T-helper 17 cell (primary cell): ENCODE measurements at regions not wholly inside any gene's neighbourhood (a gene's known extent, or its start where the extent isn't known, plus 50 kb on each side); places are given as distances from the start of the nearest gene placed in this dataset.
A peak's percentile ranks its signal among the peaks of the same experiment; 100 is the strongest.

Experiments
- ATAC-seq: fragments of 150-1000 bp; cut with Tn5 transposase; 2 replicates; pipeline ENCODE4 v1.10.0; 2021; ENCODE audit warnings: mild to moderate bottlenecking, moderate library complexity
- DNase-seq, 3 donors: peaks; one replicate each; pipeline versions ENCODE4 v3.0.0 to v3.0.0-alpha.2; 2020 to 2021
- H3K9me3 ChIP-seq: one replicate; pipeline ENCODE4 v1.7.0; 2013; ENCODE audit warnings: low read length, mild to moderate bottlenecking; ENCODE audit not compliant: control insufficient read depth, poor library complexity, severe bottlenecking
- H3K27ac Mint-ChIP-seq: one replicate; pipeline ENCODE4 v1.8.0; 2022; ENCODE audit warnings: mild to moderate bottlenecking, moderate library complexity, mixed read lengths
- H3K27me3 Mint-ChIP-seq: one replicate; pipeline ENCODE4 v1.8.0; 2022; ENCODE audit warnings: mixed read lengths
- H3K36me3 Mint-ChIP-seq: one replicate; pipeline ENCODE4 v1.8.0; 2022; ENCODE audit warnings: low read depth, mixed read lengths
- H3K4me1 Mint-ChIP-seq: one replicate; pipeline ENCODE4 v1.8.0; 2022; ENCODE audit warnings: mild to moderate bottlenecking, mixed read lengths
- H3K4me3 Mint-ChIP-seq: one replicate; pipeline ENCODE4 v1.8.0; 2022; ENCODE audit warnings: mild to moderate bottlenecking, moderate library complexity, mixed read lengths

DNA sequence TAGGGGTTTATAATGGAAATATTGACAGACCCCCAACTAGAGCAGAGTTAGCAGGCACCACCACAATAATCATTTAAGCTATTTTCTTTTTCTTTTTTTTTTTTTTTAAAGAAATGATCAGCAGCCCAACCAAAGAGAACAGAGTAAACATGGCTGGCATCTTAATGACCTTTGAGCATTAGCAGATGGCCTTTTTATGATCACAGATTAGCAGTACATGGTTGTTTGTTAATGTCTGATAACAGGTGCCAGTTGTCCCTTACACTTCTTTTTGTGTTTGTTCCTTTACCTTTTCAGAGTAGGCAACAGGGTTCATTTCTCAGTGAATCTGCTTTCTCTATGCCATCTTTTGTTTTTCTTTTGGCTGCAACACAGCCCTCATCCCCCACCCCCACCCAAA is 747.0 kb downstream of the BCL11A start:
- no peak overlapping the region for H3K27ac Mint-ChIP-seq
- DNase-seq (no peak), ATAC-seq (no peak)
- no peak overlapping the region for H3K4me3 Mint-ChIP-seq
- no peaks in the 10 kb centered on the region for H3K9me3 ChIP-seq
- H3K27me3 Mint-ChIP-seq: no peaks in the 10 kb centered on the region
- H3K4me1 Mint-ChIP-seq: no peaks in the 10 kb centered on the region
- H3K36me3 Mint-ChIP-seq: no peaks in the 10 kb centered on the region

DNA sequence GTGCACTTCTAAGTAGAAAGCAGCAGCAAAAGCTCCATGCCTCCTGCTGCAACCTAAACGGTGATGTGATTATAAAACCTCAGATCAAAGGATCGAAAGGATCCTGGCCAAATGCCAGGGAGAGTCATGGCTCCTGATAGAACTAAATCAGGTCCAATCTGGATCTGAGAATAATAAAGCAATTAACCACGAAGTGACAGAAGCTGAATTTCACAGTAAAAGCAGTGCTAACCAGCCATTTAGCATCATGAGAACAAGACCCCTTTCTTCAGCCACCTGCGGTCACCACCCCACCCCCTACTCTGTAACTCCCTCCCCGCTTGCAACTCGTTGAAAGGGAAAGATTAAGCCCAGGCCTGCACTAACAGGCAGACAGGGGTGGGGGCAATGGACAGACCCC is 748.7 kb downstream of the BCL11A start:
- H3K9me3 ChIP-seq: no peaks in the 10 kb centered on the region
- Mint-ChIP-seq H3K27me3 (no peaks in the 10 kb centered on the region), H3K4me1 (no peaks in the 10 kb centered on the region), H3K27ac (no peak overlapping the region), H3K4me3 (no peak overlapping the region), H3K36me3 (no peaks in the 10 kb centered on the region)
- ATAC-seq: no peak
- no peak for DNase-seq

DNA sequence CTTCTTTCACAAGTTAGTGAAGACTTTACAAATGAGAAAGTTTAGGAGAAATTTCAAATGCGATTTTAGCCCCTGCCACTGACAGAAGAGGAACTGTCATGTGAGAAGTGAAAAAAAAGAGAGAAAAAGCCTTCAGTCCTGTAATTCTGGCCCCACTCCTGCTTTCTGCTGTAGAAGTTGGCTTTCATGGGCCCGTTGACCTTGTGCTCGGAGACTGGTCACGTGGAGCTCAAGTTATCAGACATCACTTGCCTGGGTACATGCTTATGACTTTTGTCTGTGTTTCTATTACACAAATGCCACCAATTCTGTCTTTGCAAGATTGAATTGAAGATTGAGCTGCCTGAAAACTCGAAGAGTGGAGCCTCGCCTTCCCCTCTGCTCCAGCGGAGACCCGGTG is 749.9 kb downstream of the BCL11A start:
- H3K27ac Mint-ChIP-seq: no peak overlapping the region
- H3K27me3 Mint-ChIP-seq: no peaks in the 10 kb centered on the region
- no peaks in the 10 kb centered on the region for H3K36me3 Mint-ChIP-seq
- ATAC-seq (no peak), DNase-seq (no peak)
- no peaks in the 10 kb centered on the region for H3K9me3 ChIP-seq
- no peaks in the 10 kb centered on the region for H3K4me1 Mint-ChIP-seq
- H3K4me3 Mint-ChIP-seq: peak overlapping the region; percentile 4

DNA sequence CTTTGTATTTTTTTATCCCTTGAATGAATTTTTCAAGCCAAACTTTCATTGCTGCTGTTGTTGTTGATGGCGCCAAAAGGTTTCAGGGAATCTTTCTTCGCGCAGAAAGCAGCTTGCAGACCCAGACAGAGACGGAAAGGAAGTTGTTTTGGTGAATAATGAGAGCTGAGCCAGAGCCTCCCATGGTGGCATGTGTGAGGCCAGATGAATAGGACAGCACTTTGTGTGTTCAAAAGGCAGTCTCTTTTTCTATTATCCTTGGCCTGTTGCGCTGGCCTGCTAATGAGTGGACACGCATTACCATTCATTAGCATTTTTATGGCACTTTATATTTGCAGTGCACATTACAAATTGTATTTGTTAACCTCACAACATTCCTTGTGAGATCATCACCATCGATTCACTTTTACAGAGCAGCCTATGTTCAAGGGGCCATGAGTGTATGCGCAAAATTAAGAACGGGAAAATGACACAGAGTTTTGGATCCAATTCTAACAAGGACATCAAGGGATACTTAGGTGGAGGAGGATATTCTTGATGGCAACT is 754.7 kb downstream of the BCL11A start:
- Mint-ChIP-seq H3K4me1 (no peaks in the 10 kb centered on the region), H3K27me3 (no peaks in the 10 kb centered on the region), H3K36me3 (no peaks in the 10 kb centered on the region), H3K27ac (no peak overlapping the region), H3K4me3 (no peak overlapping the region)
- DNase-seq (no peak), ATAC-seq (no peak)
- no peaks in the 10 kb centered on the region for H3K9me3 ChIP-seq

DNA sequence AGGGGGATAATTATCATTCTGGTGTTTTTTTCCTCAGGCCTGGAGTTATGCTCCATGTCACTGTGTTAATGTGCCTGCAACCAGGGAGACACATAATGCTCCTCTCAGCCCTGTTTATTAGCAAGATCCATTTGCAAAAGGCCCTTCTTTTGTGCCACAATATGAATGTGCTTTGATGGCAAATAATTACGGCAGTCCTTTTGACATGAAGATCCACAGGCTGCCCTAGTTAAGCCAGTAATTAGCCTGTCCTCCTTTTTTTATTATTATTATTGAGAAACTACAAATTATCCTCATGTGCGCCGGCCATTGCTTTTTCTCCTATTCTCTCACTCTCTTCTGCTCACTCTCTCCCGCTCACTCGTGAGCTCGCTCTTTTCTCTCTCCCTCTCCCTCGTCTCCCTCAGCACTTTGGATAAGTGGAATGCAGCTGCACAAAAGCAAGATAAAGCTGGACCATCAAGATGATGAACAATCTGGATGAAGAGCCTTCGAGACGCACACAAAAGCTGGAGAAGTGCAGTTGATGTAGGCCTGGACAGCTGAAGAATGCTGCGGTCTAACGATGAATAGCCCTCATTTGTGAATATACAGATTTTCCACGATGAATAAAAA is 762.3 kb downstream of the BCL11A start:
- Mint-ChIP-seq H3K27me3 (no peaks in the 10 kb centered on the region), H3K4me3 (no peak overlapping the region), H3K4me1 (no peaks in the 10 kb centered on the region), H3K36me3 (no peaks in the 10 kb centered on the region), H3K27ac (no peak overlapping the region)
- ATAC-seq (no peak), DNase-seq (no peak)
- H3K9me3 ChIP-seq: no peaks in the 10 kb centered on the region

DNA sequence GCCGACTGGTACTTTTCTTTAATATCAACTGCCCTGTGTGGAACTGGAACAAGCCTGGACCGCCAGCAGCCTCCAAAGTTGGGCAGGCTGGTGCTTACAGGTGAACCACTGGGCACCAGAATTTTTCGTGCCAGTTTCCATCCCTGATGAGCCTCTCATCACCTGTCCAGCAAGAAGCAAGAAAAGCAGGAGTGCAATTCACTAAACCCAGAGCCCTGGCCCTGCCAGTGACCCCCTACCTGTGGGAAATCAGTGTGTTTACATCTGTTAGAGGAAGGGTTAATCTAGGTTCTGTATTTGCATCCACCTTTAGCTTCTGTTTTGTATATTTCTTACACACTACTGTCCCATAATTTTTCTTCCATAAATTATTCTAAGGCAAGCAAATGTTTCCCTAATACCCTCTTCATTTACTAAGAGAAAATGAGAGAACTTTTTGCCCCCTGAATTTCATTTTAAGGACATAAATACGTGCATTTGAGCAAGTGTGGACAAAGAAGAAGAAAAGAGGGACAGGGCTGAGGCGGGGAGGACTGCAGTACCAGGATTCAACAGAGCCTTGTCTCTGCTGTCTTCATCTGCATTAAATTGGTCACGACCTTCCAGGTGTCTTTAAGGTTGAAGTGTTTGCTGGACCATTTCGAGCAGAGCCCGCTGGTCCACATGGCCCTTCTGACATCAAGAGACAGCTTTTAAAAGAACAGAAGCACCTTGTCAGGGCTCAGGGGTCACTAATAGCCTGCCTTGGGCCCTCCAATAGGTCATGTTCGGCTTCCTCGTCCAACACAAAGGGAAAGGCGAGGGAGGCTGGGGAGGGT is 763.1 kb downstream of the BCL11A start:
- H3K27ac Mint-ChIP-seq: no peak overlapping the region
- no peak overlapping the region for H3K4me3 Mint-ChIP-seq
- H3K4me1 Mint-ChIP-seq: no peaks in the 10 kb centered on the region
- no peaks in the 10 kb centered on the region for H3K27me3 Mint-ChIP-seq
- ATAC-seq: no peak
- DNase-seq: no peak
- H3K36me3 Mint-ChIP-seq: no peaks in the 10 kb centered on the region
- H3K9me3 ChIP-seq: no peaks in the 10 kb centered on the region

DNA sequence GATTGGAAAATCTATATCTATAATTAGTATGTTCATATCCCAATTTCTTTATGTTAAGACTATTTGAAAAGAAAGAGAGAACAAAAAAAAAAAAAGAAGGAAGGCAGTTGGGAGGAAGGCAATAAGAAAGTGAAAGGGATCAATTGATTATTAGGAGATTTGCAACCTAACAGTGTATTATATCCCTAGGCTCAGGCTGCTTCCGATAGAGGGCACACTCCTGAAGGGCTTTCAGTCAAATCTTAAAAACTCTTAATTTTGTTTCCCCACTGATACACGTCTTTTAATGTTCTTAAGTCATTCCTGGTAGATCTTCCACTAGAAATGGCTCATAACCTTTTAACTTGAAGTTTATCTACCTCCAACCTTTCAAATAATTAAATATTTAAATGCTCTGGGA is 763.9 kb downstream of the BCL11A start:
- no peak for ATAC-seq
- Mint-ChIP-seq H3K27me3 (no peaks in the 10 kb centered on the region), H3K36me3 (no peaks in the 10 kb centered on the region), H3K4me3 (no peak overlapping the region), H3K4me1 (no peaks in the 10 kb centered on the region), H3K27ac (no peak overlapping the region)
- H3K9me3 ChIP-seq: no peaks in the 10 kb centered on the region
- DNase-seq: no peak

DNA sequence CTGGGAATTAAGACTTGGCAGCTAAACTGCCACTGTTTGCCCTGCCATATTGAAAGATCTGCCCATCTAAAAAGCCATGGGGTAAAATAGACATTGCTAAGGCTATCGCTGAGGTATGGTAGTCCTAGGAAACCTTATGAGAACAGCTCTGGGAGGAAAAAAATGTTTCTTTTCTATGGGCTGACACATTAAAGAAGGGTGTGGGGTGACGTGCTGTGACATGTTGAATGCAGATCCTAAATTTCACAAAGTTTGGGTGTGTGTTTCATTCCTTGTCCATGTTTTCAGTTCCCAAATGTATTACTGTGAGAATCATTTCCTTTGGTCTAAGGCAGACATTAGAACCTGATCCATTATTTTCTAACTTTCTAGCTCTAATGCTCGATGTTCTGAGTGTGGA is 766.4 kb downstream of the BCL11A start:
- Mint-ChIP-seq H3K4me3 (no peak overlapping the region), H3K4me1 (no peaks in the 10 kb centered on the region), H3K36me3 (no peaks in the 10 kb centered on the region), H3K27ac (no peak overlapping the region), H3K27me3 (no peaks in the 10 kb centered on the region)
- no peak for ATAC-seq
- H3K9me3 ChIP-seq: no peaks in the 10 kb centered on the region
- DNase-seq: no peak

DNA sequence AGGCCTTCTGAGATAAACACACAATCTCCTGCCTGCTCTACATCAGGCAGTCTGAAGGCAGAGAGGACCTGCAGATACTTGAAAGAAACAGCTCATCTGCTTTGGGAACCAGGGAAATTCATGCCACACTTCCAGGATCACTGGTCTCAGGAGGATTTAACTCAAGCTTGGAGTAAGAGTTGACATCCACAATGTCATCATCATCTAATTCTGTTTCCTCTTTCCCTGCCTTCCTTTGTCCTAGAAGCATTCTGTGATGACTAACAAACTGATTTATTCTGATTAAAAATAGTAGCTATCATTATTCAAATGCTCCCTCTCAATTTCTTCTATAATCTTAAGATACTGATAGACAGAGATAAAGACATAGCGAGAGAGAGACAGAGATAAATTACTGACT is 766.8 kb downstream of the BCL11A start:
- no peak overlapping the region for H3K27ac Mint-ChIP-seq
- no peak for DNase-seq
- no peak overlapping the region for H3K4me3 Mint-ChIP-seq
- no peaks in the 10 kb centered on the region for H3K9me3 ChIP-seq
- no peaks in the 10 kb centered on the region for H3K27me3 Mint-ChIP-seq
- H3K36me3 Mint-ChIP-seq: no peaks in the 10 kb centered on the region
- no peak for ATAC-seq
- H3K4me1 Mint-ChIP-seq: no peaks in the 10 kb centered on the region

DNA sequence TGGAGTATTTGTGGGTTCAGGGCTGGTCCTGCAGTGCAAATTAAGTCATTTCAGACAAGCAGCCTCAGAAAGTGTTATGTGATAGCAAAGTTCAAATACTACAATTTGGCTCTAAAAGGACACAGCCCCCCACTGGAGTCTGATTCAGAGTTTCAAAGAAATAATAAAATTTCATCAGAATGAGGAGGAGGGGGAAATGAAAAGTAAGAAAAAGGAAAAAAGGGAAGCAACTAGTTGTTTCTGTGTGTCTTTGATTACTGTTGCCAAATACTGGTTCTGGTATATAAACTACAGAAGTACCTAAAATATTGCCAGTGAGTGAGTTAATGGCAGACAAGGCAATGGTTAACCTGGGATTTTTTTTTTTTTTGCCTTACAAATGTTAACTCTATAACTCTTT is 773.9 kb downstream of the BCL11A start:
- no peak for DNase-seq
- no peak overlapping the region for H3K4me3 Mint-ChIP-seq
- H3K27me3 Mint-ChIP-seq: no peaks in the 10 kb centered on the region
- no peak for ATAC-seq
- no peaks in the 10 kb centered on the region for H3K4me1 Mint-ChIP-seq
- no peaks in the 10 kb centered on the region for H3K36me3 Mint-ChIP-seq
- H3K27ac Mint-ChIP-seq: no peak overlapping the region
- H3K9me3 ChIP-seq: no peaks in the 10 kb centered on the region

DNA sequence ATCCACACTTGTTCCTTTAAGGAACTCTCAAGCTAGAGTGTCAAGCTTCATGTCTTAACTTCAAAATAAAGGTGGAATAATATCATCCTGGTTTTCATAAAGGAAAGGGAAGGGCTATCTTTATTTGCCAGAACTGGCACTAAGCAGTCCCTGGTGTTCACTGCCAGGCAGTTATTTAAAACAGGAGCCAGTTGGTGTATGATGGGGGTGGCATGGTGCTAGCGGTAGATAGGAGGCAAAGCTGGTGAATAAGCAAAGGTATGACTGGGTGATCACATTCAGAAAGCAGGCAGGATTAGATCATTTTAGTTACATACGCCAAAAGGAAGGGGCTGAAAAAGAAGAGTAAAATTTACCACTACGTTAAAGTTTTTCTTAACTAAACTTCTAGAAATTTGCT is 776.3 kb downstream of the BCL11A start:
- DNase-seq: no peak
- Mint-ChIP-seq H3K4me1 (no peaks in the 10 kb centered on the region), H3K36me3 (no peaks in the 10 kb centered on the region), H3K4me3 (no peak overlapping the region), H3K27ac (no peak overlapping the region), H3K27me3 (no peaks in the 10 kb centered on the region)
- no peaks in the 10 kb centered on the region for H3K9me3 ChIP-seq
- no peak for ATAC-seq

DNA sequence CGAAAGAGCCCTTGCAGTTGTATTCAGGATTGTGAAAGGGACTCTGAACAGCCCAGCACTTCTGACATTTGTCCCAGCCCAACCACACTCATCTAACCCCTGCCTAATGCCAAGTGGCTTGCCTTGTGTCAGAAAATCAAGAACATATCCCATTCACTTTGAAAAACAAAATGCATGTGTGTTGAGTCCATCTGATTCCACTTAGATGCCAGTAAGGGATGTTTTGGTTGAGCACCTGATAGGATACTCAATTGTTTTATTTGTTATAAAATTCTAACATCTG is 776.8 kb downstream of the BCL11A start:
- no peak overlapping the region for H3K27ac Mint-ChIP-seq
- H3K4me3 Mint-ChIP-seq: no peak overlapping the region
- H3K9me3 ChIP-seq: no peaks in the 10 kb centered on the region
- no peaks in the 10 kb centered on the region for H3K27me3 Mint-ChIP-seq
- H3K36me3 Mint-ChIP-seq: no peaks in the 10 kb centered on the region
- no peaks in the 10 kb centered on the region for H3K4me1 Mint-ChIP-seq
- no peak for DNase-seq
- ATAC-seq: no peak

DNA sequence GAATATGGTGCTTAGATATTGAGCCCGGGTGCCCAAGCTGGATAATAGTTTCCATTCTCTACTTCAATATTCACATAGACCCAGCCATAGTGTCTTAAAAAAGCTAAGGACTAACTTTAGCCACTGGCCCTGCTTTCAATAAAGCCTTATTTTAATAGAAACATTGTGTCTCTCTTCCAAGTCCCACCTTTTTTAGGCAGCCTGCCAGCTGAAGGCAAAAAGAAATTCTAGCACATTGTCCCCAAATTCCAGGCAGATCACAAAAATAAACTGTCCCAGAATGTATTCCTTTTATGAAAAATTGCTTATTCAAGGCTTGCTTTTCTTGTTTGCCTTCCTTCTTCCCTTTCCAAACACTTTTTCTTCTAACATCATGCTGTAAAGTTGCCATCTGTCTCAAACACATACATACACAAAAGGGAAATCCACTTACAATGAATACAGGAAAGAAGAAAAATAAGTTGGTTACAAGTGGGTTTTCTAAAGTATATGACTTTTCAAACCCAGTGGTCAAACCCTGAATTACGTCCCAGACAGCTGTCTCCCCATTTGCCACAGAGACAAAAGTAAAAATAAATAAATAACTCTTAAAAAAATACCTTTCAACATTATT is 778.5 kb downstream of the BCL11A start:
- ATAC-seq: no peak
- H3K27me3 Mint-ChIP-seq: no peaks in the 10 kb centered on the region
- no peak overlapping the region for H3K4me3 Mint-ChIP-seq

DNA sequence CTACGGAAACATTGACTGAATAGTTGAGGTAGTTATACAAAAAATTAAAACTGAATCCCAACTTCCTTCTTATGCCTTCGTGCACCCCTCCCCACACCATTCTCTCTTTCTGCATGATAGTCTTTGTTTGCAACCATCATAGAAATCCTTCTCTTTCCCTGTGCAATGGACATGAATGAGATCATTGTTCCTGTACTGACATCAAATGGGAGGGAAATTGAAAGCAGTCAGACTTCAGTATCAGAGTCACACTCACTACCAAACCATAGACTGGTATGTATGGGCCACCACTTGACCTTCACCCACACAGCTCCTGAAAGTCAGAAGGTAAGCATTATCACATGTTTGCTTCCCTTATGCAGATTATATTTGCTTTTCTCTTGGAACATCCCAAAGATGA is 782.8 kb downstream of the BCL11A start:
- H3K4me3 Mint-ChIP-seq: no peak overlapping the region
- ATAC-seq (no peak), DNase-seq (no peak)
- no peak overlapping the region for H3K27ac Mint-ChIP-seq
- no peaks in the 10 kb centered on the region for H3K4me1 Mint-ChIP-seq
- no peaks in the 10 kb centered on the region for H3K36me3 Mint-ChIP-seq
- no peaks in the 10 kb centered on the region for H3K27me3 Mint-ChIP-seq
- H3K9me3 ChIP-seq: no peaks in the 10 kb centered on the region

More for the DNA sequence above, 778.5 kb downstream of the BCL11A start:
- Mint-ChIP-seq H3K27ac (no peak overlapping the region), H3K36me3 (no peaks in the 10 kb centered on the region), H3K4me1 (no peaks in the 10 kb centered on the region)
- H3K9me3 ChIP-seq: no peaks in the 10 kb centered on the region
- no peak for DNase-seq
